Smooth muscle cell (in vitro differentiated cells): ENCODE measurements at regions not wholly inside any gene's neighbourhood (a gene's known extent, or its start where the extent isn't known, plus 50 kb on each side); places are given as distances from the start of the nearest gene placed in this dataset.

ENCODE experiments used
- DNase-seq: peaks from one replicate; lab custom pipeline; 2025; ENCODE audit not compliant: unreplicated experiment; lab: John Stamatoyannopoulos, UW
- H2AFZ ChIP-seq: fragments of 200-600 bp; sonication (generic); 2 replicates; pipeline ENCODE4 v1.6.0; 2016; ENCODE audit warnings: antibody characterized with exemption, low read depth, mild to moderate bottlenecking
- H3F3A ChIP-seq: fragments of 200-600 bp; sonication (generic); 2 replicates; pipeline ENCODE4 v1.6.0; 2017; ENCODE audit warnings: antibody characterized with exemption, low read depth
- H3K27ac ChIP-seq: fragments of 200-600 bp; sonication (generic); 2 replicates; pipeline ENCODE4 v1.5.1; 2016; ENCODE audit warnings: low read depth, mild to moderate bottlenecking
- H3K27me3 ChIP-seq: fragments of 200-600 bp; sonication (generic); 2 replicates; pipeline ENCODE4 v1.6.1; 2016; ENCODE audit warnings: low read depth, mild to moderate bottlenecking
- H3K36me3 ChIP-seq: fragments of 200-600 bp; sonication (generic); 2 replicates; pipeline ENCODE4 v1.5.1; 2016; ENCODE audit warnings: low read depth
- H3K4me1 ChIP-seq: fragments of 200-600 bp; sonication (generic); 2 replicates; pipeline ENCODE4 v1.5.1; 2016; ENCODE audit warnings: low read depth
- H3K4me2 ChIP-seq: fragments of 200-600 bp; sonication (generic); 2 replicates; pipeline ENCODE4 v1.6.0; 2016; ENCODE audit warnings: mild to moderate bottlenecking
- H3K4me3 ChIP-seq: fragments of 200-600 bp; sonication (generic); 2 replicates; pipeline ENCODE4 v1.5.1; 2016; ENCODE audit warnings: mild to moderate bottlenecking
- H3K79me2 ChIP-seq: fragments of 200-600 bp; sonication (generic); 2 replicates; pipeline ENCODE4 v1.6.0; 2016; ENCODE audit warnings: low read depth, mild to moderate bottlenecking
- H3K9ac ChIP-seq: fragments of 200-600 bp; sonication (generic); 2 replicates; pipeline ENCODE4 v1.6.0; 2016; ENCODE audit warnings: low read depth
- H3K9me3 ChIP-seq: fragments of 200-600 bp; sonication (generic); replicated peaks from 2 replicates; pipeline ENCODE4 v1.5.1; 2016; ENCODE audit warnings: low read depth
- H4K20me1 ChIP-seq: fragments of 200-600 bp; sonication (generic); 2 replicates; pipeline ENCODE4 v1.6.0; 2016; ENCODE audit warnings: low read depth
- WGBS: methylation state at CpG from one replicate; pipeline ENCODE4 v1.1.7; 2016; ENCODE audit warnings: low lambda C conversion rate; 5-methylcytosine and 5-hydroxymethylcytosine counted together
- TF ChIP-seq, protein P1 (sequence below): fragments of 200-600 bp; sonication (generic); IDR thresholded peaks from 2 replicates; pipeline ENCODE4 v1.5.1; 2017; ENCODE audit warnings: borderline replicate concordance, mild to moderate bottlenecking, antibody characterized with exemption; ENCODE audit not compliant: insufficient read depth, poor library complexity, severe bottlenecking

DNA sequence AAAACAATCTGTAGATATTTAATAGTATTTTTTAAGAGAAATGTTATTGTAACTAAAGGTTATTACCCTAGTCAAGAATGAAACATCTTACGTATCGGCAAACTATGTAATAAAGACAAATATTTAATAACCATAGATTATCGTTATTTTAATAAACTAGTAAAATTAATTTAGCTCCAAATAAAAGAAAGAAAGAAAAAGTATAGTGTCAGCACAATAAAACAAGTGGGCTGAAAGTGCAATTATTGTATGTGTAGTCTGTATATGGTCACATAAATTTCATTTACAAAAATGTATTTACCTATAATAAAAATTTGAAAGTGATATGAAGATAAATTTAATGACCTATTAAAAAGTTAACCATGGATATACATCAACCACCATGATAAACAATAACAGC lies 1258.4 kb upstream of the MIR17HG start:
- no peak for DNase-seq
- H3K4me2 ChIP-seq = no peak overlapping the region
- no peak overlapping the region for H3K9ac ChIP-seq
- no peak overlapping the region for H2AFZ ChIP-seq
- no peak overlapping the region for H3K27ac ChIP-seq
- H3K27me3 ChIP-seq = no peaks in the 10 kb centered on the region
- no peaks in the 10 kb centered on the region for H3F3A ChIP-seq
- TF ChIP-seq, protein P1, sequence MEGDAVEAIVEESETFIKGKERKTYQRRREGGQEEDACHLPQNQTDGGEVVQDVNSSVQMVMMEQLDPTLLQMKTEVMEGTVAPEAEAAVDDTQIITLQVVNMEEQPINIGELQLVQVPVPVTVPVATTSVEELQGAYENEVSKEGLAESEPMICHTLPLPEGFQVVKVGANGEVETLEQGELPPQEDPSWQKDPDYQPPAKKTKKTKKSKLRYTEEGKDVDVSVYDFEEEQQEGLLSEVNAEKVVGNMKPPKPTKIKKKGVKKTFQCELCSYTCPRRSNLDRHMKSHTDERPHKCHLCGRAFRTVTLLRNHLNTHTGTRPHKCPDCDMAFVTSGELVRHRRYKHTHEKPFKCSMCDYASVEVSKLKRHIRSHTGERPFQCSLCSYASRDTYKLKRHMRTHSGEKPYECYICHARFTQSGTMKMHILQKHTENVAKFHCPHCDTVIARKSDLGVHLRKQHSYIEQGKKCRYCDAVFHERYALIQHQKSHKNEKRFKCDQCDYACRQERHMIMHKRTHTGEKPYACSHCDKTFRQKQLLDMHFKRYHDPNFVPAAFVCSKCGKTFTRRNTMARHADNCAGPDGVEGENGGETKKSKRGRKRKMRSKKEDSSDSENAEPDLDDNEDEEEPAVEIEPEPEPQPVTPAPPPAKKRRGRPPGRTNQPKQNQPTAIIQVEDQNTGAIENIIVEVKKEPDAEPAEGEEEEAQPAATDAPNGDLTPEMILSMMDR = no peak
- no peaks in the 10 kb centered on the region for H4K20me1 ChIP-seq
- no peaks in the 10 kb centered on the region for H3K9me3 ChIP-seq
- H3K79me2 ChIP-seq = no peaks in the 10 kb centered on the region
- H3K4me1 ChIP-seq = no peaks in the 10 kb centered on the region
- no peaks in the 10 kb centered on the region for H3K36me3 ChIP-seq
- WGBS = 97% methylated on average over 3 of the region's 3 CpGs
- H3K4me3 ChIP-seq = no peak overlapping the region

DNA sequence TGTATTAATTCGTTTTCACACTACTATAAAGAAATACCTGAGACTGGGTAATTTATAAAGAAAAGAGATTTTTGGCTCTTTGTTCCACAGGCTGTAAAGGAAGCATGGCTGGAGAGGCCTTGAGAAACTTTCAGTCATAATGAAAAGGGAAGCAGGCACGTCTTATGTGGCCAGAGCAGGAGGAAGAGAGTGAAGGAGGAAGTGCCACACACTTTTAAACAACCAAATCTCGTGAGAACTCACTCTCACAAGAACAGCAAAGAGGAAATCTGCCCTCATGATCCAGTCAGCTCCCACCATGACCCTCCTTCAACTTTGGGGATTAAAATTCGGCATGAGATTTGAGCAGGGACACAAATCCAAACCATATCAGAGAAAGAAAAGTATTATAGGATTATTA lies 1255.9 kb upstream of the MIR17HG start:
- DNase-seq = no peak
- no peaks in the 10 kb centered on the region for H3K4me1 ChIP-seq
- H3F3A ChIP-seq = no peaks in the 10 kb centered on the region
- H3K4me2 ChIP-seq = no peak overlapping the region
- no peaks in the 10 kb centered on the region for H3K79me2 ChIP-seq
- no peaks in the 10 kb centered on the region for H3K27me3 ChIP-seq
- no peak overlapping the region for H3K9ac ChIP-seq
- H2AFZ ChIP-seq = no peak overlapping the region
- no peaks in the 10 kb centered on the region for H4K20me1 ChIP-seq
- H3K36me3 ChIP-seq = no peaks in the 10 kb centered on the region
- TF ChIP-seq, protein P1 = no peak
- 89% methylated on average over 4 of the region's 4 CpGs for WGBS
- H3K4me3 ChIP-seq = no peak overlapping the region
- no peak overlapping the region for H3K27ac ChIP-seq
- H3K9me3 ChIP-seq = no peaks in the 10 kb centered on the region

DNA sequence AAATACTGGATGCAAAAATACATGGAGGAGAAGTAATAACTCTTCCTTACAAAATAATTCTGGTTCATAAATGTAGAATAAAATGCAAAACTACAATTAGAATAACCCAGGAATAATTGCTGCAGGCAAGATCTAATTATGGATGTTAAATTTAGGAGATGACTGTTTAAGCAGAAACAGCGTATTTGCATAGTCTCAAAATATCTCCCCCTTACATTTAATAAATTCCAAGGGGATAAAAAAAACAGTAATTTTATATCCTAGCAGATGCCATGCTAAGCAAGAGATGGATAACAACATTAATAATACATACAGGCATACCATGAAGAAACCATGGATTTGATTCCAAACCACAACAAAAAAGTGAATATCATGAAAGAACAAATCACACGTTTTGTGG lies 1253.1 kb upstream of the MIR17HG start:
- Histone ChIP-seq H3K27ac (no peak overlapping the region), H4K20me1 (no peaks in the 10 kb centered on the region), H3K4me3 (no peak overlapping the region), H3K9ac (no peak overlapping the region), H3K9me3 (no peaks in the 10 kb centered on the region), H3F3A (no peaks in the 10 kb centered on the region), H3K79me2 (no peaks in the 10 kb centered on the region), H3K4me1 (no peaks in the 10 kb centered on the region), H3K27me3 (no peaks in the 10 kb centered on the region), H3K36me3 (no peaks in the 10 kb centered on the region), H2AFZ (no peak overlapping the region), H3K4me2 (no peak overlapping the region)
- TF ChIP-seq, protein P1 = no peak
- DNase-seq = no peak
- WGBS = 92% methylated on average over 2 of the region's 2 CpGs

DNA sequence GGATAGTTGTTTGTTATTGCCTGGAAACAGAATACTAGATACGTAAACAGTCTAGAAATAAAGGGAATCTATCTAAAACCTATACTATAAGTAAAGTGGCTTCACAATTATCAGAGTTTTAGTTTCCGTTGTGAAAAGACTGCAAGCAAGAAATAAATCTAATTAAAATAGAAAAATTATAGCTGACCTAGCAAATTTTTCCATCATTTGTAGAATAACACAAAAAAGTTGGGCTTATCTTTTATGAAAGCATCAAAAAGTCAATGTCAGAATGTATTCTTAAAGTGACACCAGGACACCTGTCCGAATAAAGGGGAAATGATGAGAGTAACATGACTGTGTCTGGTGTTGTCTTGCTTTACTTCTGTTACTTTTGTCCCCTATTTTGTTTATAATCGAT lies 1248.9 kb upstream of the MIR17HG start:
- Histone ChIP-seq H3K4me2 (no peak overlapping the region), H2AFZ (no peak overlapping the region), H3F3A (no peaks in the 10 kb centered on the region), H3K27ac (no peak overlapping the region), H3K27me3 (no peaks in the 10 kb centered on the region), H3K79me2 (no peaks in the 10 kb centered on the region), H3K36me3 (no peaks in the 10 kb centered on the region), H4K20me1 (no peaks in the 10 kb centered on the region), H3K4me3 (no peak overlapping the region), H3K4me1 (no peaks in the 10 kb centered on the region), H3K9ac (no peak overlapping the region), H3K9me3 (no peaks in the 10 kb centered on the region)
- DNase-seq = no peak
- TF ChIP-seq, protein P1 = no peak
- 86% methylated on average over 4 of the region's 4 CpGs for WGBS
